ENCODE measurements at regions not wholly inside any gene's neighbourhood (a gene's known extent, or its start where the extent isn't known, plus 50 kb on each side); places are given as distances from the start of the nearest gene placed in this dataset.

GRCh38 chr17:53496356-53496755 is 326.4 kb upstream of the KIF2B start:
- no peak for TF ChIP-seq CTCF (IDR thresholded peaks at IDR 0.05)
- no peak for TF ChIP-seq POLR2A (IDR thresholded peaks at IDR 0.05)
- Histone ChIP-seq H3K36me3 (no peaks in the 10 kb centered on the region), H3K4me1 (no peaks in the 10 kb centered on the region), H3K27ac (no peak overlapping the region), H3K27me3 (no peaks in the 10 kb centered on the region), H3K9me3 (no peaks in the 10 kb centered on the region), H3K4me3 (replicated peaks in 1 of 3) (no peak overlapping the region)
- 89 to 90% methylated on average over 1 of the region's 1 CpG for WGBS, 2 donors
- DNase-seq = no peak
- intact Hi-C loops (cut with DNase I) = no loop called here

DNA sequence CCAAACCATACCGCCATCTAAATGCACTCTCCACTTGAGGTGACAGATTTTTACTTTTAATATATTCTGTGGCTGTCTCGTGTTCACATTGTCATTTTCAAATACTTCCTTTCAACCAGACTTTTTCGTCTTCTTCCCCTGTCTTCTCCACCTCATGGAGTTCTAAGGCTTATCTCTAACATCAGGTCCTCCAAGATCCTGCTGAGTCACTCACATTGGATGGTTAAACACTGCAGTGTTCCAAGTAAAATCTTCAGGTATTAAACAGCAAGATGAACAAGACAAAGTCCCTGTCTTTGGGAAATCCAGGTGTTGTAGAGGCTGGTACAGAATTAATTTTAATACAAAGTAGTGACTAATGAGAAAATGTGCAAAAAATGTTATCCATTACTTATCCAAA is 330.2 kb upstream of the KIF2B start:
- Histone ChIP-seq H3K4me3 (replicated peaks in 1 of 3) (no peak overlapping the region), H3K36me3 (no peaks in the 10 kb centered on the region), H3K27me3 (no peaks in the 10 kb centered on the region), H3K9me3 (no peaks in the 10 kb centered on the region), H3K27ac (no peak overlapping the region), H3K4me1 (no peaks in the 10 kb centered on the region)
- no peak for TF ChIP-seq CTCF (IDR thresholded peaks at IDR 0.05)
- no peak for TF ChIP-seq POLR2A (IDR thresholded peaks at IDR 0.05)
- 75 to 82% methylated on average over 3 of the region's 3 CpGs for WGBS, 2 donors
- no peak for DNase-seq
- intact Hi-C loops (cut with DNase I) = no loop called here

- H3K27me3 ChIP-seq = no peaks in the 10 kb centered on the region
- no peak overlapping the region for H3K4me3 ChIP-seq (replicated peaks in 1 of 3)
- no peaks in the 10 kb centered on the region for H3K36me3 ChIP-seq
- TF ChIP-seq POLR2A (IDR thresholded peaks at IDR 0.05) (no peak), CTCF (IDR thresholded peaks at IDR 0.05) (no peak)
- no peak overlapping the region for H3K27ac ChIP-seq
- no peaks in the 10 kb centered on the region for H3K9me3 ChIP-seq
- no peaks in the 10 kb centered on the region for H3K4me1 ChIP-seq
- intact Hi-C loops (cut with DNase I) = no loop called here
- DNase-seq = no peak
Measured at GRCh38 chr17:53490447-53490968, 332.2 kb upstream of the KIF2B start.

- 64 to 67% methylated on average over 1 of the region's 1 CpG for WGBS, 2 donors
- Histone ChIP-seq H3K27me3 (no peaks in the 10 kb centered on the region), H3K27ac (no peak overlapping the region), H3K36me3 (no peaks in the 10 kb centered on the region), H3K4me1 (no peaks in the 10 kb centered on the region), H3K9me3 (no peaks in the 10 kb centered on the region), H3K4me3 (replicated peaks in 1 of 3) (no peak overlapping the region)
- no peak for DNase-seq
- intact Hi-C loops (cut with DNase I) = no loop called here
- TF ChIP-seq POLR2A (IDR thresholded peaks at IDR 0.05) = no peak
- TF ChIP-seq CTCF (IDR thresholded peaks at IDR 0.05) = no peak
Measured at GRCh38 chr17:53483704-53484103, 339.0 kb upstream of the KIF2B start.

DNA sequence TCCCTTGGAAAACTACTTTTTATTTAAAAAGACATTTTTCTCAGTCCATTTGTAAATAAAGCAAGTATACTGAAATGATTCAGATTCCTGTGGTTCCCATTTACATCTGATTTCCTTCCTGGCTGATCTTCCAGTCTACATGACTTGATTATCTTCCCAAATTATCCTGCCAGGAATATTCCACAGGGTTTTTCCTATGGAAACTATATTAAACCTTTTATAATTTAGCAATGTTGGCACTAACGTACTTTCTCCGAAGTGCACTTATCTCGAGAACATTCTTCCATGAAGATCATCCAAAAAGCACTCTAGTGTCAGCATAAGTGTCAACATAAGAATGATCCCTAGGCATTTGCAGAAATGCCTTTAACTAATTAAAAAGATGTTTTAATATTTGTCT is 347.7 kb upstream of the KIF2B start:
- intact Hi-C loops (cut with DNase I) = no loop called here
- Histone ChIP-seq H3K27me3 (no peaks in the 10 kb centered on the region), H3K36me3 (no peaks in the 10 kb centered on the region), H3K4me1 (no peaks in the 10 kb centered on the region), H3K9me3 (no peaks in the 10 kb centered on the region), H3K4me3 (replicated peaks in 1 of 3) (no peak overlapping the region), H3K27ac (no peak overlapping the region)
- TF ChIP-seq CTCF (IDR thresholded peaks at IDR 0.05) = no peak
- no peak for TF ChIP-seq POLR2A (IDR thresholded peaks at IDR 0.05)
- DNase-seq = no peak
- 54 to 58% methylated on average over 3 of the region's 3 CpGs for WGBS, 2 donors

All from thyroid gland (tissue), 4 donors.